K562 (cell line): ENCODE measurements at regions not wholly inside any gene's neighbourhood (a gene's known extent, or its start where the extent isn't known, plus 50 kb on each side); places are given as distances from the start of the nearest gene placed in this dataset.

Experiments used
- PHB ChIP-seq: fragments of 250-450 bp; sonication (Bioruptor Pico); IDR thresholded peaks from 2 replicates; pipeline ENCODE4 v1.5.0; 2021
- POLR2AphosphoS5 ChIP-seq: IDR thresholded peaks from 2 replicates; pipeline ENCODE4 v1.6.1; 2011; ENCODE audit warnings: mild to moderate bottlenecking, low read depth, low read length, moderate library complexity; ENCODE audit not compliant: control insufficient read depth, insufficient read depth
- TAF1 ChIP-seq: IDR thresholded peaks from 2 replicates; pipeline ENCODE4 v1.6.1; 2011; ENCODE audit warnings: mild to moderate bottlenecking, low read length, moderate library complexity; ENCODE audit not compliant: insufficient read depth, control insufficient read depth, severe bottlenecking; ENCODE audit errors: extremely low read depth
- ZNF639 ChIP-seq, 2 experiments: fragments of 200-800 bp in 1 of 2; sonication (Bioruptor generic) in 1 of 2; sonication (generic) in 1 of 2; formaldehyde crosslinking in 1 of 2; IDR thresholded peaks in 1 of 2; conservative IDR thresholded peaks in 1 of 2; 2 replicates each; pipeline versions ENCODE4 v1.5.0 to v1.6.1; 2016 to 2020; ENCODE audit warnings: missing compliant biosample characterization in 1 of 2, missing genetic modification characterization in 1 of 2, missing genetic modification reagents in 1 of 2

GRCh38 chr5:175246889-175247520 lies 197.0 kb downstream of the DRD1 start:
- TF ChIP-seq POLR2AphosphoS5 (no peak), TAF1 (no peak), PHB (CRISPR knock-in tag) (no peak), ZNF639 (CRISPR knock-in tag; conservative IDR thresholded peaks at IDR 0.05 in 1 of 2, IDR thresholded peaks at IDR 0.05 in 1 of 2) (no peak)
